ENCODE measurements at regions not wholly inside any gene's neighbourhood (a gene's known extent, or its start where the extent isn't known, plus 50 kb on each side); places are given as distances from the start of the nearest gene placed in this dataset.

DNA sequence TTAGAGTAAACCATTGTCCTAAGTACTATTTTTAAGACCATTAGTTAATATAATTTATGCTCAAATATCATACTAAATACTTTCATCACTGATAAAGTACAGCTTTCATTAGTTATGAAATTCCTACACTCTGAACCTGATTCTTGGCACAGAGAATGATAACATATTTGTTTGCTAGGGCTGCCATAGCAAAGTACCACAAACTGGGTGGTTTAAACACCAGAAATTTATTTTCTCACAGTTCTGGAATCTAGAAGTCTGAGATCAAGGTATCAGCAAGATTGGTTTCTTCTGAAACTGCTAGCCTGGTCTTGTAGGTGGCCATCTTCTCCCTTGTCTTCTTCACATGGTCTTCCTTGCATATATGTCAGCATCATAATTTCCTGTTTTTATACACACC lies 608.4 kb downstream of the TLE1 start:
- no peak for TF ChIP-seq EZH2phosphoT487 (IDR thresholded peaks at IDR 0.05; ENCODE audit: borderline replicate concordance)
- TF ChIP-seq, protein P1, sequence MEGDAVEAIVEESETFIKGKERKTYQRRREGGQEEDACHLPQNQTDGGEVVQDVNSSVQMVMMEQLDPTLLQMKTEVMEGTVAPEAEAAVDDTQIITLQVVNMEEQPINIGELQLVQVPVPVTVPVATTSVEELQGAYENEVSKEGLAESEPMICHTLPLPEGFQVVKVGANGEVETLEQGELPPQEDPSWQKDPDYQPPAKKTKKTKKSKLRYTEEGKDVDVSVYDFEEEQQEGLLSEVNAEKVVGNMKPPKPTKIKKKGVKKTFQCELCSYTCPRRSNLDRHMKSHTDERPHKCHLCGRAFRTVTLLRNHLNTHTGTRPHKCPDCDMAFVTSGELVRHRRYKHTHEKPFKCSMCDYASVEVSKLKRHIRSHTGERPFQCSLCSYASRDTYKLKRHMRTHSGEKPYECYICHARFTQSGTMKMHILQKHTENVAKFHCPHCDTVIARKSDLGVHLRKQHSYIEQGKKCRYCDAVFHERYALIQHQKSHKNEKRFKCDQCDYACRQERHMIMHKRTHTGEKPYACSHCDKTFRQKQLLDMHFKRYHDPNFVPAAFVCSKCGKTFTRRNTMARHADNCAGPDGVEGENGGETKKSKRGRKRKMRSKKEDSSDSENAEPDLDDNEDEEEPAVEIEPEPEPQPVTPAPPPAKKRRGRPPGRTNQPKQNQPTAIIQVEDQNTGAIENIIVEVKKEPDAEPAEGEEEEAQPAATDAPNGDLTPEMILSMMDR (conservative IDR thresholded peaks at IDR 0.05; ENCODE audit: low read length) = no peak

GRCh38 chr9:81080185-81080584 lies 609.2 kb downstream of the TLE1 start:
- Histone ChIP-seq H3K9me3 (ENCODE audit: insufficient read depth, low read depth, low read length) (no peaks in the 10 kb centered on the region), H3K4me2 (ENCODE audit: low read depth, low read length, poor library complexity, severe bottlenecking) (no peak overlapping the region), H2AFZ (ENCODE audit: low read length) (no peak overlapping the region), H3K36me3 (ENCODE audit: insufficient read depth, low read length) (no peaks in the 10 kb centered on the region), H3K79me2 (ENCODE audit: insufficient read depth, low read length) (no peaks in the 10 kb centered on the region), H4K20me1 (ENCODE audit: insufficient read depth, low read length, poor library complexity, severe bottlenecking) (no peaks in the 10 kb centered on the region), H3K27me3 (ENCODE audit: insufficient read depth, low read length, poor library complexity, severe bottlenecking) (no peaks in the 10 kb centered on the region), H3K4me1 (ENCODE audit: insufficient read depth, low read length, poor library complexity, severe bottlenecking) (peaks cover 7% of the 10 kb centered on the region), H3K9me2 (replicated peaks; ENCODE audit: low read depth, low read length) (no peaks in the 10 kb centered on the region), H3F3A (ENCODE audit: low read depth) (no peaks in the 10 kb centered on the region), H3K9ac (ENCODE audit: low read depth, low read length, poor library complexity, severe bottlenecking) (no peak overlapping the region), H3K4me3 (ENCODE audit: low read length, poor library complexity, severe bottlenecking) (no peak overlapping the region)
- TF ChIP-seq, protein P1 (conservative IDR thresholded peaks at IDR 0.05; ENCODE audit: low read length) = no peak
- TF ChIP-seq EZH2phosphoT487 (IDR thresholded peaks at IDR 0.05; ENCODE audit: borderline replicate concordance) = no peak

More for the DNA sequence above, 608.4 kb downstream of the TLE1 start:
- Histone ChIP-seq H3F3A (ENCODE audit: low read depth) (no peaks in the 10 kb centered on the region), H3K9me3 (ENCODE audit: insufficient read depth, low read depth, low read length) (no peaks in the 10 kb centered on the region), H3K4me1 (ENCODE audit: insufficient read depth, low read length, poor library complexity, severe bottlenecking) (peaks cover 7% of the 10 kb centered on the region), H3K4me3 (ENCODE audit: low read length, poor library complexity, severe bottlenecking) (no peak overlapping the region), H3K36me3 (ENCODE audit: insufficient read depth, low read length) (no peaks in the 10 kb centered on the region), H3K4me2 (ENCODE audit: low read depth, low read length, poor library complexity, severe bottlenecking) (no peak overlapping the region), H3K9ac (ENCODE audit: low read depth, low read length, poor library complexity, severe bottlenecking) (no peak overlapping the region), H3K79me2 (ENCODE audit: insufficient read depth, low read length) (no peaks in the 10 kb centered on the region), H4K20me1 (ENCODE audit: insufficient read depth, low read length, poor library complexity, severe bottlenecking) (no peaks in the 10 kb centered on the region), H2AFZ (ENCODE audit: low read length) (no peak overlapping the region), H3K27me3 (ENCODE audit: insufficient read depth, low read length, poor library complexity, severe bottlenecking) (no peaks in the 10 kb centered on the region), H3K9me2 (replicated peaks; ENCODE audit: low read depth, low read length) (no peaks in the 10 kb centered on the region)

DNA sequence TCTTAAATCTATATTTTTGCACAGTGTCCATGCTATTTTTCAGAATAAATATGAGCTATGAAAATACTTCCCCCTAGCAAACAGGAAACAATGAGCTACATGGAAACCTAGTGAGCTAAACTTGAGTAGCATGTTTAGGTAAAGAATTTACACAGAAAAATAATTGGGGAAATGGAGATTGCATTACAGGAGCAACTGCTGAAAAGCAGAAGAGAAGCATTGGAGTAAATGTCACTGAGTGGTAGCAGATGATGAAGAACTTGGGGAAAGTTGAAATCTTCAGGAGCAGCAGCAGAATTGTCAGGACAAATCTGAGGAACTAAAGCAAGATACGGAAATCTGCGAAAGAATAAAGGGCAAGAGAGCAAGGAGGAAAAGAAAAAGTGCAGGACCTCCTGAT lies 610.3 kb downstream of the TLE1 start:
- H3F3A ChIP-seq (ENCODE audit: low read depth) = no peaks in the 10 kb centered on the region
- no peak overlapping the region for H3K9ac ChIP-seq (ENCODE audit: low read depth, low read length, poor library complexity, severe bottlenecking)
- H3K9me3 ChIP-seq (ENCODE audit: insufficient read depth, low read depth, low read length) = no peaks in the 10 kb centered on the region
- H3K79me2 ChIP-seq (ENCODE audit: insufficient read depth, low read length) = no peaks in the 10 kb centered on the region
- H3K4me2 ChIP-seq (ENCODE audit: low read depth, low read length, poor library complexity, severe bottlenecking) = no peak overlapping the region
- H3K27me3 ChIP-seq (ENCODE audit: insufficient read depth, low read length, poor library complexity, severe bottlenecking) = no peaks in the 10 kb centered on the region
- no peak overlapping the region for H3K4me3 ChIP-seq (ENCODE audit: low read length, poor library complexity, severe bottlenecking)
- H3K9me2 ChIP-seq (replicated peaks; ENCODE audit: low read depth, low read length) = no peaks in the 10 kb centered on the region
- TF ChIP-seq EZH2phosphoT487 (IDR thresholded peaks at IDR 0.05; ENCODE audit: borderline replicate concordance) = no peak
- TF ChIP-seq, protein P1 (conservative IDR thresholded peaks at IDR 0.05; ENCODE audit: low read length) = no peak
- H2AFZ ChIP-seq (ENCODE audit: low read length) = no peak overlapping the region
- no peaks in the 10 kb centered on the region for H3K36me3 ChIP-seq (ENCODE audit: insufficient read depth, low read length)
- no peaks in the 10 kb centered on the region for H4K20me1 ChIP-seq (ENCODE audit: insufficient read depth, low read length, poor library complexity, severe bottlenecking)
- peaks cover 8% of the 10 kb centered on the region for H3K4me1 ChIP-seq (ENCODE audit: insufficient read depth, low read length, poor library complexity, severe bottlenecking)

Data from Loucy (cell line).